ENCODE measurements at regions not wholly inside any gene's neighbourhood (a gene's known extent, or its start where the extent isn't known, plus 50 kb on each side); places are given as distances from the start of the nearest gene placed in this dataset.

DNA sequence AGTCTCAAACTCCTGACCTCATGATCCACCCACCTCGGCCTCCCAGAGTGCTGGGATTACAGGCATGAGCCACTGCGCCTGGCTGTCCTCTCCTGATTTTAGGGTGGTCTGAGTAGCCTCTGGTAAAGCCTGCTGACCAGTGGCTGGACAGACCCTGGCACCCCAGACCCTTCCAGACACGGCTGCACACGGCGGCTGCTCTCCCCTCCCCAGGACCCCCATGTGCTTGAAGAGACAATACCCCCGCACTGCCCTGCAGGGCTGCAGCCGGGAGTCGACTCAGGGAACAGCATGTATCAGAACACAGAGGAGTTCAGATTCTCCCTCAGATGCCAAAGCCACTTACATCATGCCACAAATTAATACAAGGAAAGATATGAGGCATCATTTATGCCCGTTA is 58.3 kb upstream of the CFAP46 start:
- H3K36me3 ChIP-seq (ENCODE audit: control insufficient read depth, insufficient read depth, low read length): no peaks in the 10 kb centered on the region
- DNase-seq (ENCODE audit: low read depth) (no peak), FAIRE-seq (no peak)
- TF ChIP-seq, protein P1, sequence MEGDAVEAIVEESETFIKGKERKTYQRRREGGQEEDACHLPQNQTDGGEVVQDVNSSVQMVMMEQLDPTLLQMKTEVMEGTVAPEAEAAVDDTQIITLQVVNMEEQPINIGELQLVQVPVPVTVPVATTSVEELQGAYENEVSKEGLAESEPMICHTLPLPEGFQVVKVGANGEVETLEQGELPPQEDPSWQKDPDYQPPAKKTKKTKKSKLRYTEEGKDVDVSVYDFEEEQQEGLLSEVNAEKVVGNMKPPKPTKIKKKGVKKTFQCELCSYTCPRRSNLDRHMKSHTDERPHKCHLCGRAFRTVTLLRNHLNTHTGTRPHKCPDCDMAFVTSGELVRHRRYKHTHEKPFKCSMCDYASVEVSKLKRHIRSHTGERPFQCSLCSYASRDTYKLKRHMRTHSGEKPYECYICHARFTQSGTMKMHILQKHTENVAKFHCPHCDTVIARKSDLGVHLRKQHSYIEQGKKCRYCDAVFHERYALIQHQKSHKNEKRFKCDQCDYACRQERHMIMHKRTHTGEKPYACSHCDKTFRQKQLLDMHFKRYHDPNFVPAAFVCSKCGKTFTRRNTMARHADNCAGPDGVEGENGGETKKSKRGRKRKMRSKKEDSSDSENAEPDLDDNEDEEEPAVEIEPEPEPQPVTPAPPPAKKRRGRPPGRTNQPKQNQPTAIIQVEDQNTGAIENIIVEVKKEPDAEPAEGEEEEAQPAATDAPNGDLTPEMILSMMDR (IDR thresholded peaks at IDR 0.05; ENCODE audit: insufficient read depth, low read length, severe bottlenecking): no peak
- H3K27me3 ChIP-seq (ENCODE audit: control insufficient read depth, insufficient read depth, low read length): no peaks in the 10 kb centered on the region
- H3K4me3 ChIP-seq (ENCODE audit: low read depth, low read length): no peak overlapping the region

- DNase-seq (ENCODE audit: low read depth) (no peak), FAIRE-seq (peak; percentile 60)
- no peaks in the 10 kb centered on the region for H3K36me3 ChIP-seq (ENCODE audit: control insufficient read depth, insufficient read depth, low read length)
- no peaks in the 10 kb centered on the region for H3K27me3 ChIP-seq (ENCODE audit: control insufficient read depth, insufficient read depth, low read length)
- TF ChIP-seq, protein P1 (IDR thresholded peaks at IDR 0.05; ENCODE audit: insufficient read depth, low read length, severe bottlenecking): no peak
- no peak overlapping the region for H3K4me3 ChIP-seq (ENCODE audit: low read depth, low read length)
Observed at GRCh38 chr10:132997517-132998265, 55.3 kb upstream of the CFAP46 start.

- no peaks in the 10 kb centered on the region for H3K36me3 ChIP-seq (ENCODE audit: control insufficient read depth, insufficient read depth, low read length)
- no peak for FAIRE-seq
- H3K4me3 ChIP-seq (ENCODE audit: low read depth, low read length): no peak overlapping the region
- TF ChIP-seq, protein P1 (IDR thresholded peaks at IDR 0.05; ENCODE audit: insufficient read depth, low read length, severe bottlenecking): no peak
- H3K27me3 ChIP-seq (ENCODE audit: control insufficient read depth, insufficient read depth, low read length): no peaks in the 10 kb centered on the region
- DNase-seq (ENCODE audit: low read depth): no peak
Observed at GRCh38 chr10:132996603-132997343, 54.4 kb upstream of the CFAP46 start.

DNA sequence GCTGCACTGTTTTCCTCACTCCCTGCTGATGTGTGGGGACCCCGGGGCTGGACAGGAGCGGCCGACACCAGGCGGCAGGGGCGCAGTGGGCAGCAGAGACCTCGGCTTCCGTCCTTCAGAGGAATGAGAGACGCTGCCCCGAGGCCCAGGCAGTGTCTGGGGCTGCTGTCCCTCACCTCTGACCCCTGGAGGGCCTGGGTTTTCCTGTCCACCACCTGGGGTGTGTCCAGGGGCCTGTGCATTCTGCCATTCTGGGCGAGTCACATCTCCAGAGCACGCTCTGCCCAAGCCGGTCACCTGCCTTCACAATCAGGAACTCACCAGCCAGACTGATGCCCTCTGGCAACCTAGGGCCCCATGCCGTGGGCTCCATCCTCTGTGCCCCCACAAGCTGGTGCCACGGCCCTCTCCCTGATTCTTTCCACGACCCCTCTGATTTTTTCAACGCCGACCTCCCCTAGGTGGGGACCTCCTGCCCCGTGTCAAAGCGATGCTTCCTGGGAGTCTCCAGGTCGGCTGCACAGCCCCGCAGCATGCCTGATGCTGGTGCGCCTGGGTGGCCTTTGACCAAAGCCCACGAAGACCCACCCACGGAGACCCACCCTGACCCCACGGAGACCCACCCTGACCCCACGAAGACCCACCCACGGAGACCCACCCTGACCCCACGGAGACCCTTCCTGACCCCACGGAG is 53.7 kb upstream of the CFAP46 start:
- no peak overlapping the region for H3K4me3 ChIP-seq (ENCODE audit: low read depth, low read length)
- DNase-seq (ENCODE audit: low read depth): no peak
- no peak for FAIRE-seq
- TF ChIP-seq, protein P1 (IDR thresholded peaks at IDR 0.05; ENCODE audit: insufficient read depth, low read length, severe bottlenecking): no peak
- H3K27me3 ChIP-seq (ENCODE audit: control insufficient read depth, insufficient read depth, low read length): no peaks in the 10 kb centered on the region
- no peaks in the 10 kb centered on the region for H3K36me3 ChIP-seq (ENCODE audit: control insufficient read depth, insufficient read depth, low read length)

DNA sequence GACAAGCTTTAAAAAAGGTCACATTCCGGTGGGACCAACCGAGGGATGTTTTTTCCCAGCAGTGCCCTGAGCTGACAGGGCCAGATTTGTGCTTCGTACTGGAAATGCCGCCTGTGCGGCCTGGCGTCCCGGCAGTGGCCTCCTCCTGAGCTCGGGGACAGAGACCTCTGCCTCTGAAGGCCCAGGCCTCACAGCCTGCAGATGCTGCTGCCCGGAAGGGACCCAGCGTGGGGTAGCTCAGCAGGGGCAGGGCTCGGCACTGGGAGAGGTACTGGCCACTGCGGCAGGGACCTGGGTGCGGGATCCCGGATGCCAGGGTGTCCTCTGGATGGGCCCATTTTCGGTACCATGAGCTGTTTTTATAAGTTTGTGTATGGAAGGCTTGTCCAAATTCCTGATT is 52.4 kb upstream of the CFAP46 start:
- FAIRE-seq (no peak), DNase-seq (ENCODE audit: low read depth) (no peak)
- no peak overlapping the region for H3K4me3 ChIP-seq (ENCODE audit: low read depth, low read length)
- TF ChIP-seq, protein P1 (IDR thresholded peaks at IDR 0.05; ENCODE audit: insufficient read depth, low read length, severe bottlenecking): no peak
- no peaks in the 10 kb centered on the region for H3K36me3 ChIP-seq (ENCODE audit: control insufficient read depth, insufficient read depth, low read length)
- H3K27me3 ChIP-seq (ENCODE audit: control insufficient read depth, insufficient read depth, low read length): no peaks in the 10 kb centered on the region

Data from bronchial epithelial cell (primary cell).